Naive B cell (primary cell): ENCODE measurements at regions not wholly inside any gene's neighbourhood (a gene's known extent, or its start where the extent isn't known, plus 50 kb on each side); places are given as distances from the start of the nearest gene placed in this dataset.
A peak's percentile ranks its signal among the peaks of the same experiment; 100 is the strongest.

Experiments used
- ATAC-seq, 2 donors: fragments of 150-1000 bp; cut with Tn5 transposase; 2 replicates each; pipeline ENCODE4 v1.10.0; 2021; ENCODE audit warnings: low read depth in 2 of 2, mild to moderate bottlenecking in 2 of 2, moderate library complexity in 2 of 2
- DNase-seq: peaks from one replicate; pipeline ENCODE4 v3.0.0; 2022
- H3K27ac Mint-ChIP-seq, 6 donors: one replicate each; pipeline ENCODE4 v1.8.0; 2020 to 2022; ENCODE audit warnings: mild to moderate bottlenecking in 6 of 6, mixed read lengths in 6 of 6, moderate library complexity in 5 of 6, inconsistent platforms in 2 of 6
- H3K27me3 Mint-ChIP-seq, 3 donors: one replicate each; pipeline ENCODE4 v1.8.0; 2021 to 2022; ENCODE audit warnings: mixed read lengths in 3 of 3, mild to moderate bottlenecking in 1 of 3
- H3K36me3 Mint-ChIP-seq, 2 donors: one replicate each; pipeline ENCODE4 v1.8.0; 2020 to 2022; ENCODE audit warnings: mixed read lengths in 2 of 2, inconsistent platforms in 1 of 2, mild to moderate bottlenecking in 1 of 2
- H3K4me1 Mint-ChIP-seq, 3 donors: one replicate each; pipeline ENCODE4 v1.8.0; 2020 to 2022; ENCODE audit warnings: mixed read lengths in 3 of 3, inconsistent platforms in 1 of 3, mild to moderate bottlenecking in 1 of 3, moderate library complexity in 1 of 3
- H3K4me3 Mint-ChIP-seq, 8 donors: one replicate each; pipeline ENCODE4 v1.8.0; 2020 to 2022; ENCODE audit warnings: mild to moderate bottlenecking in 8 of 8, mixed read lengths in 8 of 8, moderate library complexity in 8 of 8, inconsistent platforms in 2 of 8
- H3K9me3 Mint-ChIP-seq, 7 donors: one replicate each; pipeline ENCODE4 v1.8.0; 2020 to 2022; ENCODE audit warnings: mixed read lengths in 7 of 7, mild to moderate bottlenecking in 5 of 7, inconsistent platforms in 2 of 7, moderate library complexity in 1 of 7

DNA sequence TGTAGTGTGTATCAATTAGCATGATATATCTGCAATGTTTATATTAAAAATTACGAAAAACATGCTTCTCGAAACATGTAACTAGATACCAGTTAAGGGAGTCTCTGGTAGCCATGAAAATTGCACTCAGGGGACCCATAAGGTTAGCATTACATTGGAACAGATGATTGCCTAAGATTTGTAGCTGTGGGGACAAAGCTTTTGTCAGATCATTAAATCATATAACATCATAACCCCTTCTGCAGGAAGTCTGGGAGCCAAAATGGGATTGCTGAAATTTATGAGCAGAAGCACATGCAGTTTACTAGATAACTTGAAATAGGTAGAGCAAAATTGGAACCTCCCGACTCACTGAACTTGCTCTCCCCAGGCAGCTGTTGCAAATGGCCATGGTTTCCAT, 235.0 kb upstream of the IGFBP3 start:
- H3K27me3 Mint-ChIP-seq, result peaks cover 0 to 8% (median 7%) of the 10 kb centered on the region in 3 donors
- no peak for DNase-seq
- H3K27ac Mint-ChIP-seq, result no peak overlapping the region
- H3K36me3 Mint-ChIP-seq, result no peaks in the 10 kb centered on the region
- peaks cover 0 to 4% (median 0%) of the 10 kb centered on the region in 7 donors for H3K9me3 Mint-ChIP-seq
- no peak overlapping the region for H3K4me3 Mint-ChIP-seq
- no peaks in the 10 kb centered on the region for H3K4me1 Mint-ChIP-seq
- ATAC-seq, result no peak

DNA sequence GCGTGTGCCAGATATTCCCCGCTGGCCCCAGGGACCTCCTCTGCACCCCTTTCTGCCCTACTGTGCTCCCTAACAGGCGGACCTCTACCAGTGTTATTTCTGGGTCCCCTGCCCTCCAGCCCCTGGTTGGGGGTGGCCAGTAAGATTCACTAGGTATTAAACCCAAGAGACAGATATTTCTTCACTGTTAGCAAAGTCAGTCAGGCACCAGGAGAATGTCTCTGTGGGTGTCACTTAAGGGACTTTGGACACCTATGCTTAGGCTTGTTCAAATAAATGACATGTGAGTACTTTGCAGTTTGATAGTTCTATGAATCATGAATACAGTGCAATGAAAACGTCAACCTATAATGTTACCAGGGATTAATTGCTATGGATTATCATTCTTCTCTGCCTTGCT, 234.3 kb upstream of the IGFBP3 start:
- Mint-ChIP-seq H3K27ac (no peak overlapping the region), H3K4me3 (no peak overlapping the region), H3K27me3 (peaks cover 0 to 8% (median 7%) of the 10 kb centered on the region in 3 donors), H3K36me3 (no peaks in the 10 kb centered on the region), H3K4me1 (no peaks in the 10 kb centered on the region), H3K9me3 (peaks cover 0 to 7% (median 0%) of the 10 kb centered on the region in 7 donors)
- ATAC-seq (no peak), DNase-seq (no peak)

DNA sequence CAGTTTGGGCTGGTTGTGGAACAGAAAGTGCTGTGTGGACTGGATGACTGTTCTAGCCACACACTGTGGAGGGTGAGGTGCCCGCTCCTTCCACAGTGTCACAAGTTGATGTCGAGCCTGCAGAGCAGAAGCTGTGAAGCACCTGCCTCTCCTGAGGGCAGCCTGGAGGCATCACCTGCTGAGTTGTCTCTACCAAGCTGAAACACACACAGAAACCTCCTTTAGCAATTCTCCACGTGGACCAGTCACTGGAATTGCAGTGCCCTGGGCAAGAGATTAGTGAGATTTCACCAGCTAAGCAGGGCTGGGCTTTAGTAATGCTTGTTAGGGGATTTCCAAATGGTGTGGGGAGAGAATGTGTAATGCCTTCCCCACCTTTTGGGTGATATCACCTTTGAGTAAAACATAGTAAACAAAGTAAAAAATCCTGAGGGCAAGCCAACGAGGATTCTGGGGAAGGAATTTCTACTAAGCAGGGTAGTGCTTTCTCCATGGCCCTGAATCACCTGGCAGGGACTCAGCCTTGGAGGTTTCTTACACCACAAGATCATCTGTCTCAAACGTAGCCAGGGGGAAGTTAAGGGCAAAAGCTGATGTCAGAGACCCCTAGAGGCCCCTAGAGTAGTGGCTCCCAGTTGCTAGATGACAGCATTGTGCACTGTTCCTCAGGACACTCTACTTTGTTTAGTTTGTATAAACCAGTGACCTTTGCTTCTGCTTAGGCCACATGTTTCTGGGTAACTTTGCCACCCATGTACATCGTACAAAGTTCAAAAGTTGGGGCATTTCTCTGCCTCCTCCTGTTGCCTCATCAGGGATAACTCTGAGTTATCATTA, 233.1 kb upstream of the IGFBP3 start:
- H3K4me1 Mint-ChIP-seq, result no peaks in the 10 kb centered on the region
- H3K4me3 Mint-ChIP-seq, result no peak overlapping the region
- H3K27ac Mint-ChIP-seq, result no peak overlapping the region
- no peak for DNase-seq
- H3K36me3 Mint-ChIP-seq, result no peaks in the 10 kb centered on the region
- H3K9me3 Mint-ChIP-seq, result peaks cover 0 to 9% (median 0%) of the 10 kb centered on the region in 7 donors
- ATAC-seq, result no peak
- peaks cover 0 to 8% (median 7%) of the 10 kb centered on the region in 3 donors for H3K27me3 Mint-ChIP-seq

DNA sequence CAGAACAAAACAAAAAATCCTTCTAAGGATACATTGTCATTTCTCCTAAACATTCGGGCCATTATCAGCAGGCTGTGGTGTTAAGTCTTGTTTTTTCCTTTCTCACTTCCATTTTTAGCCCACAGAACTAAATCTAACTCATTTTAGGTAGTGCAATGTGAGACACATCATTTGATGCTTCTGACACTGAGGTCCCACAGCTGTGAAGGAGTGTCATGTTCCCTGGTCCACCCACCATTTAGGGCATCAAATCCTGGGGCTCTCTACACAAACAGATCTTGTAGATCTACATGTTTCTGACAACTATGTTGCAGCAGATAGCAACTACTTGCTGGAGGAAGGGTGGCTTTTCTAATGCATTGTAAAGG, 232.5 kb upstream of the IGFBP3 start:
- peaks cover 0 to 9% (median 0%) of the 10 kb centered on the region in 7 donors for H3K9me3 Mint-ChIP-seq
- H3K4me3 Mint-ChIP-seq, result no peak overlapping the region
- H3K27me3 Mint-ChIP-seq, result peaks cover 0 to 8% (median 7%) of the 10 kb centered on the region in 3 donors
- no peak overlapping the region for H3K27ac Mint-ChIP-seq
- no peaks in the 10 kb centered on the region for H3K4me1 Mint-ChIP-seq
- ATAC-seq (no peak), DNase-seq (no peak)
- no peaks in the 10 kb centered on the region for H3K36me3 Mint-ChIP-seq

DNA sequence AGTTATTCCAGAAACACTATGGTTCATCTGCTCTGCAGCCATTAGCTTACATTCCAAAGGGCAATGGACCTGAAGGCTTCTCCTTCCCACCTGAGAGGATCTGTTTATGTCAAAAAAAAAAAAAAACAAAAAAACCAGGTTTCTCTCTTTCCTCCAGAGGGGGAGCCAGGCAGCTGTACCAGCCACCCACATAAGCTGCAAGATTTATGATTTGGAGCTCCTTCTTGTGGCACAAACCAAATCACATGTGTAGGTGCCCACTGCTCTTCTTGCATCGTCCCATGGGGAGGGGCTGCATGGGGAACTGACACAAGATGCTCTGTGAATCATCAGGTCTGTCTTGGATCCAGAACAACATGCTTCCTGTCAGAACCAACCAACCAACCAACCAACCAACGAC, 231.6 kb upstream of the IGFBP3 start:
- peaks cover 0 to 9% (median 0%) of the 10 kb centered on the region in 7 donors for H3K9me3 Mint-ChIP-seq
- H3K27ac Mint-ChIP-seq, result no peak overlapping the region
- ATAC-seq, result no peak
- H3K36me3 Mint-ChIP-seq, result no peaks in the 10 kb centered on the region
- no peaks in the 10 kb centered on the region for H3K4me1 Mint-ChIP-seq
- no peak overlapping the region for H3K4me3 Mint-ChIP-seq
- H3K27me3 Mint-ChIP-seq, result peaks cover 0 to 8% (median 3%) of the 10 kb centered on the region in 3 donors
- no peak for DNase-seq

DNA sequence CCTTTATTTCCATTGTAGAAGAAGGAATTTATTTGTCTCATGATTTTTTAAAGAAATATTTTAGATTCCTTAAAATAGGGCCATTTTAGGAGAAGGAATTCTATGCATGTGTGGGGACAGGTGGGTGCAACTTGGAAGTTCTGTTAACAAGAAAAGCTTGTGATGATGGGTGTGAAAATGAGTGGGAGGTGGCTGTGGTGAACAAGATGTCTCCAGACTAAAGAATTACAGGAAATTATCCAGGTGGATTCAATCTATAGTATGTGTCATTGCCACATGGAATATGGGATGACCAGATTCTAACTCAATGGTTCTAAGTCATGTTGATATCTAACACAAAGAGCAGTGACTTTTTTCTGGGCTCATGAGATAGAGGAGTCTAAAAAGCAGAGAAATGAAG, 229.6 kb upstream of the IGFBP3 start:
- Mint-ChIP-seq H3K36me3 (no peaks in the 10 kb centered on the region), H3K27ac (no peak overlapping the region), H3K4me3 (no peak overlapping the region), H3K4me1 (no peaks in the 10 kb centered on the region), H3K9me3 (peaks cover 0 to 9% (median 0%) of the 10 kb centered on the region in 7 donors), H3K27me3 (no peaks in the 10 kb centered on the region)
- DNase-seq, result no peak
- ATAC-seq, result no peak

DNA sequence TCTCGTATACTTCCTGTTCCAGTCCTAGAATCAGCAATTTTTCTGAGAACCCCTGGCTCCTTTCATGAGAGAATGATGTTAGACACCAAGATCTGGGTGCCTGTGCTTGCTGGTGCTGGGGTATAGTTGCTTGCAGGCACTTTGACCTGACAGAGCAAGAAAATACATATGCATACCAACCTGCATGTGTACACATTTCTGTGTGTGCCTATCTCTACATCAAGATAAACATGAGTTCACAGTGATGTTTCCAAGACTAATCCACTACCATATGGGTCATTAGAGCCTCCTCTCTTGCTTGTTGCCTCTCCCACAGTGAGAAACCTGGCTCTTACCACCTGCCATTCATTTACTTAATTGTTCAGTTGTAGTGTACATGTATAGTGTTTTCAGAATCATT, 229.1 kb upstream of the IGFBP3 start:
- ATAC-seq, result no peak
- no peaks in the 10 kb centered on the region for H3K36me3 Mint-ChIP-seq
- DNase-seq, result no peak
- H3K9me3 Mint-ChIP-seq, result peaks cover 0 to 9% (median 0%) of the 10 kb centered on the region in 7 donors
- peak overlapping the region in 1 of 6 donors; percentile 22 for H3K27ac Mint-ChIP-seq
- H3K4me1 Mint-ChIP-seq, result no peaks in the 10 kb centered on the region
- H3K27me3 Mint-ChIP-seq, result no peaks in the 10 kb centered on the region
- H3K4me3 Mint-ChIP-seq, result no peak overlapping the region

DNA sequence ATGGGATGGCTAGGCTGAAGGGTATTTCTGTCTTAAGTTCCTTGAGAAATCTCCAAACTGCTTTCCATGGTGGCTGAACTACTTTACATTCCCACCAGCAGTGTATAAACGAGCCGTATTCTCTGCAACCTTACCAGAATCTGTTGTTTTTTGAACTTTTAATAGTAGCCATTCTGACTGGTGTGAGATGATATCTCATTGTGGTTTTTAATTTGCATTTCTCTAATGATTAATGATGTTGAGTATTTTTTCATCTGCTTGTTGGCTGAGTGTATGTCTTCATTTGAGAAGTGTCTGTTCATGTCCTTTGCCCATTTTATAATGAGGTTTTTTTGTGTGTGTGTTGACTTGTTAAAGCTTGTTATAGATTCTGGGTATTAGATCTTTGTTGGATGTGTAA, 226.8 kb upstream of the IGFBP3 start:
- DNase-seq (no peak), ATAC-seq (no peak)
- Mint-ChIP-seq H3K4me3 (no peak overlapping the region), H3K27me3 (no peaks in the 10 kb centered on the region), H3K4me1 (no peaks in the 10 kb centered on the region), H3K27ac (no peak overlapping the region), H3K36me3 (no peaks in the 10 kb centered on the region), H3K9me3 (peaks cover 0 to 9% (median 3%) of the 10 kb centered on the region in 7 donors)

DNA sequence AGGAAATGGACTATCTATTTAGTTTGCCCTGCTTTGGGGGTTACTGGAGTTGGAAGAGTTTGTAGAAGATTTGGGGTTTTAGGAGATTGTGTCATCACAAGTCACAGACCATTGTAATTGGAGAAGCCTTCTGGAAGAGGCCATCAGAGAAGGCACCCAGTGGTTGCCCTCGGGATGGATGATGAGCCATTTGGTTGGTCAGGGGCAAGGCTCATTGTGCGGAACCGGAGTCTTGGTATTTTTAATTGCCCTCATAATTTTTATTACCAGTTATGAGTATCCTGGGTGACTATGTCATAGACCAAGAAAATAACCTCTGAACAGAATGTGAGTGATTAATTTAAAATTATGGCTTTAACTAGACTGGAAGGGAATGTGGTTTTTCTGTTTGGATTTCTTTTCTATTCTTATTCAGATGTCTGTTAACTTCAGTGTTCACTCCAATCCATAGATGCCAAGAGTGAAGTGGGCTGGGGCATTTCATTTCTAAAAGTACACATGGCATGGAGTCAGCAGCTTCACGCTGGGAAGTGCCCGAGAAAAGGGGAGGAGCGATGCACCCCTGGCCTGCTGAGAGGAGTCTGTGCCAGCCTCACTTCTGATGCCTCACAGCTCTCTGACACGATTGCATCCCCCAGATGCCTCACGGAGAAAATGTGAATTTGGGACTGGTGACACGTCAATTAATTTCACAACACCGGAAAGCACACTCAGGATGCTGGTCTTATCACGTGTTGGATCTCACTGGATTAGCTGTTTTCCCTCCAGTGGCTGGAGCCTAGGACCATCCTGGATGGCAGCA, 225.6 kb upstream of the IGFBP3 start:
- ATAC-seq, result no peak
- H3K27me3 Mint-ChIP-seq, result no peaks in the 10 kb centered on the region
- no peak overlapping the region for H3K27ac Mint-ChIP-seq
- H3K9me3 Mint-ChIP-seq, result peaks cover 0 to 9% (median 3%) of the 10 kb centered on the region in 7 donors
- no peak for DNase-seq
- no peaks in the 10 kb centered on the region for H3K4me1 Mint-ChIP-seq
- no peaks in the 10 kb centered on the region for H3K36me3 Mint-ChIP-seq
- no peak overlapping the region for H3K4me3 Mint-ChIP-seq

DNA sequence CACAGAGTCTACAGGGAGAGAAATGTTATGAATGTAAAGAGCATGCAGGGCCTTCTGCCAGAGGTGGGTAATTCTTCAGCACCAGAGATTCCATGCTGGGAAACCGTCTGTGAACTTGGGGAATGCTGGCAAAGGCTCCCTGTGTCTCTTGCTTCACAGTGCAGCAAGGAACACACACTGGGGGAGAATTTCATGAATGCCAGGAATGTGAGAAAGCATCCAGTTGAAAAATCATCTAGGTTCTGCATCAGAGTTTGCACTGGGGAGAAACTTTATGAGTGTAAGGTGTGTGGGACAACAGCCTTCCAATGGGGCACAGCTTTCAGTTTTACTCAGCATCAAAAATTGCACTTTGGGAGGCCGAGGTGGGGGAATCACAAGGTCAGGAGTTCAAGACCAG, 224.3 kb upstream of the IGFBP3 start:
- H3K27me3 Mint-ChIP-seq, result no peaks in the 10 kb centered on the region
- peaks cover 0 to 8% (median 3%) of the 10 kb centered on the region in 7 donors for H3K9me3 Mint-ChIP-seq
- no peaks in the 10 kb centered on the region for H3K4me1 Mint-ChIP-seq
- DNase-seq (no peak), ATAC-seq (no peak)
- no peak overlapping the region for H3K27ac Mint-ChIP-seq
- no peak overlapping the region for H3K4me3 Mint-ChIP-seq
- H3K36me3 Mint-ChIP-seq, result no peaks in the 10 kb centered on the region

DNA sequence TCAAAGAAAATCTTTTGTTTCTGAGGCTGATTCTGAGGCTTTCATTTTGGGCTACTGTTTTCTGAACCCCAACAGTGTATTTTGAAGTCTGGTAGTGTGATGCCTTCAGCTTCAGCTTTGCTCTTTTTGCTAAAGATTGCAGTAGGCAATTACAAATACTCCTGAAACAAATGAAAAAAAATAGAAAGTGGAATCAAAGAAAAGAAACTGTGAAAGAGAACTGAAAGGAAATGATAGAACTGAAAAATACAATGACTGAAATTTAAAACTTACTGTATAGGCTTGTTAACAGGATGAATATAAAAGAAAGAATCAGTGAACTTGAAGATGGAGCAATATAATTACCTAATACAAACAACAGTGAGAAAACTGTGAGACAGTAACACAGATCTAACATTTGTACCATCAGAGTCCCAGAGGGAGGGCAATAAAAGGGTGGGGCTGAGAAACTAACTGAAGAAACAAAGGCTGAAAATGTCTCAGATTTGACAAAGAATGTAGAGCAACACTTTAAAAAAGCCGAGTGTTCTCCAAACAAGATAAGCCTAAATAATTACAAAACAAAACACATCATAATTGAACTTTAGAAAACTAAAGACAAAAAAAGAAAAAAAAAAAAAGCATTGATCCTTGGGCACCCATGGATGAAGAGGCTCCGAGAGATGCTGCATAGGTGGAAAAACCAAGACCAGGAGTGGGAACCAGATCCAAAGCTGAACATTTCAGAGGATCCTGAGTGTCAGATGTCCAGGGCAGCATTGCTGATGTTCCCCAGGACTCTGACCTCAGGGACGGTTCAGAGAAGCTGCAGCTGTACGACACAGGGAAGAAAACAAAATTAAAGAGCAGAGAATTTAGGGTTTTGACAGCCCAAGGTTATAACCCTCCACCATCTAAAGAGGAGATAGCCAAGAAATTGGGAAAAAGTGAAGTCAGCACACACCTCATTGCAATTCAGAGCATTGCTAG, 223.2 kb upstream of the IGFBP3 start:
- Mint-ChIP-seq H3K9me3 (peaks cover 0 to 6% (median 0%) of the 10 kb centered on the region in 7 donors), H3K27me3 (no peaks in the 10 kb centered on the region), H3K4me3 (no peak overlapping the region), H3K36me3 (no peaks in the 10 kb centered on the region), H3K4me1 (no peaks in the 10 kb centered on the region), H3K27ac (no peak overlapping the region)
- ATAC-seq (no peak), DNase-seq (no peak)

DNA sequence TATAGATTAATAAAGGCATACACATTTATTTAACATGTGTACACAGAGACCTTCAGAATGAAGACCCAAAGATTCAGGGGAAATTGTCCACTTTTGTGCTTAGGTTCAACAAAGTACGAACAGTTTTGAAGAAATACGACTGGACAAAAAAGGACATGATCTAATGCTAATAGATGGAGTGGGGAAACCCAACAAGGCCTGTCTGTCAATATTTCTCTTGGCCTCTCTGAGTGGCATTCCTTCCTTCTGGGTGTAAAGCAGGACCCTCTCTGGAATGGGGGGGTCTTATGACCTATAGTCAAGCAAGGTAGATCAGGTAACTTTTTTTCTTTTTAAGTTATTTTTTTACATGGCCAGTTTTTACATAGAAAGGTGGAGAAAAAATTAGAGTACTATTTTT, 222.3 kb upstream of the IGFBP3 start:
- H3K27ac Mint-ChIP-seq, result no peak overlapping the region
- H3K9me3 Mint-ChIP-seq, result peaks cover 0 to 6% (median 0%) of the 10 kb centered on the region in 7 donors
- no peaks in the 10 kb centered on the region for H3K36me3 Mint-ChIP-seq
- no peaks in the 10 kb centered on the region for H3K4me1 Mint-ChIP-seq
- H3K4me3 Mint-ChIP-seq, result no peak overlapping the region
- ATAC-seq, result no peak
- no peak for DNase-seq
- H3K27me3 Mint-ChIP-seq, result no peaks in the 10 kb centered on the region

DNA sequence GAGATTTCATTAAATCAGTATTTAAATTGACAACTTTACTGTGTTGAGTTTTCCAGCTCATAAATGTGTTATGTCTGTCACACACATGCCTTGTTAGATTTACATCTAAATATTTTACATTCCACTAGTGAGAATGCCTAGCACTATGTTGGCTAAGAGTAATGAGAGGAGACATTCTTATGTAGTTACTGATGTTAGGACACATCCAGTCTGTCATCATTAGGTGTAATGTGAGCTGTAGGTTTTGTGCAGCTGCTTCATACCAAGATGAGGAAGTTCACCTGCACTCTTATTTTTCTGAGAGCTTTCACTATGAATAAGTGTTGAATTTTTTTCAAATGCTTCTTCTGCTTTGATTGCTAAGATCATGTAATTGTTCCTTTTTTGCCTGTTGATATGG, 218.0 kb upstream of the IGFBP3 start:
- no peak overlapping the region for H3K4me3 Mint-ChIP-seq
- H3K36me3 Mint-ChIP-seq, result no peaks in the 10 kb centered on the region
- ATAC-seq (no peak), DNase-seq (no peak)
- no peaks in the 10 kb centered on the region for H3K4me1 Mint-ChIP-seq
- H3K9me3 Mint-ChIP-seq, result peaks cover 0 to 6% (median under 1%) of the 10 kb centered on the region in 7 donors
- peak overlapping the region in 1 of 6 donors; percentile 15 for H3K27ac Mint-ChIP-seq
- H3K27me3 Mint-ChIP-seq, result peaks cover 0 to 3% (median 0%) of the 10 kb centered on the region in 3 donors
